ENCODE measurements at regions not wholly inside any gene's neighbourhood (a gene's known extent, or its start where the extent isn't known, plus 50 kb on each side); places are given as distances from the start of the nearest gene placed in this dataset.

DNA sequence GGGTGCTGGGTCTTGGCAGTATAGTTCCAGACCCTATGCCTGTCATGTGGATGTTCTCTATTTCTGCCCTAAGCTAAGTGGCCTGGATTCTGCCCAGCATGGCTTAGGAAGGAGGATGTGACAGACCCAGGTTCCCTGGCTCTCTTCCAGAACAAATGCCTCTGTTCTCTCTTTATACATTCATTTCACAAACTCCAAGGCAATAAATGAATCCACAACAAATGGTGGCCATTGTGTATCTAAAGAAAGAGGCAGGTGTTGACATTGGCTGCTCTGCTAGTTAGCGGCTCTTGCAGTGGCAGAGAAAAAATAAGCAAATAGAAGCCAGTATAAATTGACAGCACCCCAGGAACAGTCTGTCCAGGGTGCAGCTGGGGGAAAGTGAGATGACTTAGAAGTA, 298.6 kb downstream of the SUCLG1 start:
- TF ChIP-seq, protein P1, sequence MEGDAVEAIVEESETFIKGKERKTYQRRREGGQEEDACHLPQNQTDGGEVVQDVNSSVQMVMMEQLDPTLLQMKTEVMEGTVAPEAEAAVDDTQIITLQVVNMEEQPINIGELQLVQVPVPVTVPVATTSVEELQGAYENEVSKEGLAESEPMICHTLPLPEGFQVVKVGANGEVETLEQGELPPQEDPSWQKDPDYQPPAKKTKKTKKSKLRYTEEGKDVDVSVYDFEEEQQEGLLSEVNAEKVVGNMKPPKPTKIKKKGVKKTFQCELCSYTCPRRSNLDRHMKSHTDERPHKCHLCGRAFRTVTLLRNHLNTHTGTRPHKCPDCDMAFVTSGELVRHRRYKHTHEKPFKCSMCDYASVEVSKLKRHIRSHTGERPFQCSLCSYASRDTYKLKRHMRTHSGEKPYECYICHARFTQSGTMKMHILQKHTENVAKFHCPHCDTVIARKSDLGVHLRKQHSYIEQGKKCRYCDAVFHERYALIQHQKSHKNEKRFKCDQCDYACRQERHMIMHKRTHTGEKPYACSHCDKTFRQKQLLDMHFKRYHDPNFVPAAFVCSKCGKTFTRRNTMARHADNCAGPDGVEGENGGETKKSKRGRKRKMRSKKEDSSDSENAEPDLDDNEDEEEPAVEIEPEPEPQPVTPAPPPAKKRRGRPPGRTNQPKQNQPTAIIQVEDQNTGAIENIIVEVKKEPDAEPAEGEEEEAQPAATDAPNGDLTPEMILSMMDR (IDR thresholded peaks at IDR 0.05), result no peak
- TF ChIP-seq POLR2A (IDR thresholded peaks at IDR 0.05), result no peak

Data from body of pancreas (tissue), 4 donors.